ENCODE measurements at regions not wholly inside any gene's neighbourhood (a gene's known extent, or its start where the extent isn't known, plus 50 kb on each side); places are given as distances from the start of the nearest gene placed in this dataset.
"Not testable (repeated sequence)": the region's sequence is repeated elsewhere in the genome, so short reads cannot be mapped to it uniquely, and the experiment has no call there.

DNA sequence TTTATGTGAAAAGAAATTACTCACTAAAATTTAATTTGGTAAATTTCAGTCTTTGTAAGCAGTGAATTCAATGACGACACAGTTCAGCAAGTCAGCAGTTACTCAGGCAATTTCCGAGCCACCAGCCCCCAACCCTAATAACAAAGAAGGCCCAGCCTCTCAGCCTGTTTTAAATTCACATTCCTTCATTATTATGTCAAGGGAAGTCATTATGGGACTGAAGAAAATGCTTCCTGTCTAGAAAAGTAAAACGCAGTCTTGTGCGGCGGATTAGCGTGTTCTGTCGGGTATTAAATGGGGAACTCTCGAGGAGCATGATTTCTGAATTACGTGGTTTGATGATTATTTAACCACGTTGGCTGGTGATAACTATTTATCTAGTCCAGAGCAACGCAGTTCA is 177.6 kb downstream of the AIPL1 start:
- CTCF ChIA-PET: no interaction called here
- Mint-ChIP-seq H3K4me3 (no peak overlapping the region), H3K4me1 (no peaks in the 10 kb centered on the region), H3K27ac (no peak overlapping the region), H3K27me3 (peaks cover 17% of the 10 kb centered on the region), H3K36me3 (no peaks in the 10 kb centered on the region), H3K9me3 (no peaks in the 10 kb centered on the region)
- no peak for DNase-seq

DNA sequence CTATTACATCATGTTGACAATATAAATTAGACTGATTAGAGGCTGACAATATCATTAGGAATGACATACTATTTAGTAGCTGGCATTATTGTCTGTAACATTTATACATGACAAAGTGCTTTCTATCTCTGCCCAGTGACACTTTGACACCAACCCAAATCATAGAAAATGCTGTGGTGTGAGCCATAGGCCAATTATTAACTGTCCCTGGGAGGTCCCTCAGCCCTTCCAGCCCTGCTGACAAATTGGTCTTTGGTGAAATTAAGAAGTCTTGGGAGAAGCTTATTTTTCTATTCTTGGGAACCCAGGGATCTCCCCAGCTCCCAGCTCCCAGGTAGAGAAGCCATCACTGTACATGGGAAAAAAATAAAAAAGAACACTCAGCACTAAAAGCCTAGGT is 179.6 kb downstream of the AIPL1 start:
- Mint-ChIP-seq H3K4me1 (no peaks in the 10 kb centered on the region), H3K9me3 (no peaks in the 10 kb centered on the region), H3K4me3 (no peak overlapping the region), H3K36me3 (no peaks in the 10 kb centered on the region), H3K27ac (no peak overlapping the region), H3K27me3 (peaks cover 12% of the 10 kb centered on the region)
- DNase-seq: no peak
- CTCF ChIA-PET: no interaction called here

DNA sequence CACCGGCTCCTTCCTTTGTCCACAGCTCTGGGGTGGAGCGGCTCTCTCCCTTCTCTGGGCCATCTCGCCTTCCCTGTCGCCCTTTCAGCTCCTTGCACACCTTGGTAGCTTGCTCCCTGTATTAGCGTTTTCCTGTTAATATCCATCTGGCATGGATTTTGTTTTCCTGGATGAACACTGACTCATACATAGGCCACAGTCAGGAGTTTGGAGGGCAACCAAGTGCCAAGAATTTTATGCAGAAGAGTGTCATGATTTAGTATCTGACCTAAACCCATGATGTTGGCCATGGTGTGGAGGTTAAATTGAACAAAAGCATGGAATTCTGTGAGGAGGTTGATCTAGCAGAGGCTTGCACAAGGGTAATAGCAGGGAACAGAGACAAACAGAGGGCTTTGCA is 180.9 kb downstream of the AIPL1 start:
- no peaks in the 10 kb centered on the region for H3K4me1 Mint-ChIP-seq
- peaks cover 12% of the 10 kb centered on the region for H3K27me3 Mint-ChIP-seq
- CTCF ChIA-PET: no interaction called here

DNA sequence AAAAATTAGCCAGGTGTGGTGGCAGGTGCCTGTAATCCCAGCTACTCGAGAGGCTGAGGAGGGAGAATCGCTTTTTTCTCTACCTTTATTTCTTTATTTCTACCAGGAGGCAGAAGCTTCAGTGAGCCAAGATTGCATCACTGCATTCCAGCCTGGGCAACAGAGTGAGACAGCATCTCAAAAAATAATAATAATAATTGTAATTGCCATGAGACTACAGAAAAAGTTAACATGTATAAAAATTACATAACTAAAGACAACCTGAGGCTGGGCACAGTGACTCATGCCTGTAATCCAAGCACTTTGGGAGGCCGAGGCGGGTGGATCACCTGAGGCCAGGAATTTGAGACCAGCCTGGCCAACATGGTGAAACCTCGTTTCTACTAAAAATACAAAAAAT is 181.5 kb downstream of the WSCD1 start:
- H3K36me3 Mint-ChIP-seq, H3K27me3 Mint-ChIP-seq, H3K27ac Mint-ChIP-seq, DNase-seq, CTCF ChIA-PET, H3K4me1 Mint-ChIP-seq, H3K4me3 Mint-ChIP-seq, H3K9me3 Mint-ChIP-seq: not testable (repeated sequence)

More for the DNA sequence above, 180.9 kb downstream of the AIPL1 start:
- Mint-ChIP-seq H3K36me3 (no peaks in the 10 kb centered on the region), H3K27ac (no peak overlapping the region), H3K9me3 (no peaks in the 10 kb centered on the region), H3K4me3 (no peak overlapping the region)
- DNase-seq: no peak

DNA sequence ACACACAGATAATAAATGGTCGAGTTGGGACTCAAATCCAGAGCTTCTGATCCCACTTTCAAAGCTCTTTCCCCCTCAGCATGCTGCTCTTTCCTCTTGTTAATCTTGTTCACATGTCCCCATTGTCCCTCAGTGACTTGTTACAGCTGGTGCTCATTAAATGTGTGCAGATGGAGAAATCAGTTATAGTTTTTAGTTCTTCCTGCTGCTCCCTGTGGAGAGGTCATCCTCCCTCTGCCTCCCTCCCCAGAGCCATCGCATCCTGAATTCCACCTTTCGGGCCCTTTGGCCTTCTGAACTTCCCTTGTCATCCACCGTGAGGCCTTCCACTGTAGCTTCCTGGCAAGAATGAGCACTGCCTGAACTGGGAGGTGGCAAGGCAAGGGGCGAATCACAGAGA is 179.6 kb downstream of the WSCD1 start:
- Mint-ChIP-seq H3K27ac (no peak overlapping the region), H3K9me3 (no peaks in the 10 kb centered on the region), H3K4me3 (no peak overlapping the region), H3K4me1 (no peaks in the 10 kb centered on the region), H3K27me3 (no peaks in the 10 kb centered on the region), H3K36me3 (no peaks in the 10 kb centered on the region)
- CTCF ChIA-PET: no interaction called here
- no peak for DNase-seq

GRCh38 chr17:6248061-6248460 is 177.9 kb downstream of the WSCD1 start:
- CTCF ChIA-PET: no interaction called here
- DNase-seq: no peak
- Mint-ChIP-seq H3K4me1 (no peaks in the 10 kb centered on the region), H3K4me3 (no peak overlapping the region), H3K36me3 (no peaks in the 10 kb centered on the region), H3K27ac (no peak overlapping the region), H3K27me3 (no peaks in the 10 kb centered on the region), H3K9me3 (no peaks in the 10 kb centered on the region)

DNA sequence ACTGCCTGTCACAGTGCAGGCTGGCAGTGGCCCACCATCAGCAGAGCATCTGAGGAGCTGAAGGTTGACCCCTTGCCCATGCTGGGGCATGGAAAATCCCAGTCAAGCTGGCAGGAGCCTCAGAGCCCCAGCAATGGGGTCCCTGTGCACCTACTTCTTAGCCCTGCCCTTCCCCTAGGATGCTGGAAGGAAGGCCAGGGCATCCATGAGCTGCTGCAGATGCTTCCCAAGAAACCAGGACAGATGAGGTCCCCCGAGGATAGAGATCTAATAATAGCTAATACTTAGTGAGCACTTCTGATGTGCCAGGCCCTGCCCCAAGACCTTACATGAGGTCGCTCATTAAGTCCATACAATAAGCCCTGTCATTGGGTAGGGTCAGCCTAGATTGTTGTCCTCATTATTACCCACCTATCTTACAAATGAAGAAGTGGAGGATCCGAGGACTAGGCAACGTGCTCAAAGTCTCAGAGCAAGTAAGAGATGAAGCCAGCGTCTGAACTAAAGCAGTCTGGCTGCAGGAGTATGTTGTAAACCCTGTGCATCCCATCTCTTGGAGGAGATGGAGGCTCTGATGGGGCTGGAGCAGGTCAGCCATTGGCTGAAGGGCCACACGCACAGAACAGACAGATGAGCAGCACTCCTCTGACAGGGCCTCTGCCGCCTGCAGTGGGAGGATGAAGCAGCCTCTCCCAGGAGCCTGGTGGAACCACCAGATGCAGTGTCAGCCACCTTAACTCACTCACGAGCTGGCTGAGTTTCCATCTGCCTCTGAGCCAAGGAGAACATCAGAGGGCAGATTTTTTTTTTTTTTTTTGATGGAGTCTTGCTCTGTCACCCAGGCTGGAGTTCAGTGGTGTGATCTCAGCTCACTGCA is 175.4 kb downstream of the WSCD1 start:
- H3K4me1 Mint-ChIP-seq: no peaks in the 10 kb centered on the region
- no peak overlapping the region for H3K4me3 Mint-ChIP-seq
- no peak overlapping the region for H3K27ac Mint-ChIP-seq
- no peaks in the 10 kb centered on the region for H3K36me3 Mint-ChIP-seq
- H3K9me3 Mint-ChIP-seq: no peaks in the 10 kb centered on the region
- CTCF ChIA-PET: no interaction called here
- no peak for DNase-seq
- peaks cover under 1% of the 10 kb centered on the region for H3K27me3 Mint-ChIP-seq

- no peaks in the 10 kb centered on the region for H3K36me3 Mint-ChIP-seq
- H3K27me3 Mint-ChIP-seq: peaks cover 8% of the 10 kb centered on the region
- no peak for DNase-seq
- H3K4me3 Mint-ChIP-seq: no peak overlapping the region
- CTCF ChIA-PET: no interaction called here
- H3K9me3 Mint-ChIP-seq: no peaks in the 10 kb centered on the region
- no peaks in the 10 kb centered on the region for H3K4me1 Mint-ChIP-seq
- no peak overlapping the region for H3K27ac Mint-ChIP-seq
These were observed 174.6 kb downstream of the WSCD1 start for GRCh38 chr17:6244796-6245195.

GRCh38 chr17:6244253-6244652 is 174.1 kb downstream of the WSCD1 start:
- H3K27ac Mint-ChIP-seq: no peak overlapping the region
- no peak for DNase-seq
- peaks cover 11% of the 10 kb centered on the region for H3K27me3 Mint-ChIP-seq
- CTCF ChIA-PET: no interaction called here
- H3K4me1 Mint-ChIP-seq: no peaks in the 10 kb centered on the region
- H3K4me3 Mint-ChIP-seq: no peak overlapping the region
- H3K36me3 Mint-ChIP-seq: no peaks in the 10 kb centered on the region
- H3K9me3 Mint-ChIP-seq: no peaks in the 10 kb centered on the region

DNA sequence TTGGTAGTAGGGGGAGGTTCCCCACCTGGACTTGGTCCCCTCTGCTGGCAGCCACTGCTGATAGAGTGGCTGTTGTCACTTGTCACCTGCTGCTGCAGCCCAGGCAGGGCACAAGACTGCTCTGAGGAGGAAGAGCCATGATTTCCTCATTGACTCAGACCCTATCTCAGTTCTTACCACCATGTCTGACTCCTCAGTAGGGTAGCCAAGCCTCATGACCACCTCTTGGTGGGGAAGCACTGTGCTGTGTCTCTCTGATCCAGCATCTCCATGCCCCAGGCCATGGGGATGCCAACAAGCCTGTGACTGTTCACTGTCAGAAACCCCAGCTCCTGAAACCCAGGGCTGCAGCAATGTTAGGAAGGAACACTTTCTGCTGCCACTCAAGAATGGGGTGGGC is 173.0 kb downstream of the WSCD1 start:
- Mint-ChIP-seq H3K4me1 (no peaks in the 10 kb centered on the region), H3K27me3 (peaks cover 18% of the 10 kb centered on the region), H3K4me3 (no peak overlapping the region), H3K36me3 (no peaks in the 10 kb centered on the region), H3K27ac (no peak overlapping the region), H3K9me3 (no peaks in the 10 kb centered on the region)
- DNase-seq: no peak
- CTCF ChIA-PET: no interaction called here

- CTCF ChIA-PET: no interaction called here
These were observed 171.8 kb downstream of the WSCD1 start for GRCh38 chr17:6241996-6242395.

DNA sequence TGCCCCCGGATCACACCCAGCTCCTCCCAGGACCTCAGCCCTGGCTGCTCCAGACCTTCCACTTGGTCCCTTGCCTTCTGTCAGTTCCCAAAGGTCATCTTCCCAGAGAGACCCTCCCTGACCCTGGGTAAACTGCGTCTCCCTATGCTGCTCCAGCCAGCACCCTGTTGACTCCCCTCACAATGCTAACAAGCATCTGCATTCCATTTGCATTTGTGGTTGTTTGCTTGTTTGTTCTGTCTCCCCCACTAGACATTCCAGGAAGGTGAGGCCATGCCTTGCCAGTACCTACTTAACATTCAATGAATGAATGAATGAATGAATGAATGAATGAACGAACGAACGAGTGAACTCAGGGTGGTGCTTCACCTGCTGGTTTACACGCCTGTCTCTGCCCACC is 171.2 kb downstream of the WSCD1 start:
- H3K4me3 Mint-ChIP-seq: no peak overlapping the region
- DNase-seq: no peak
- H3K27ac Mint-ChIP-seq: no peak overlapping the region
- no peaks in the 10 kb centered on the region for H3K36me3 Mint-ChIP-seq
- CTCF ChIA-PET: no interaction called here
- no peaks in the 10 kb centered on the region for H3K4me1 Mint-ChIP-seq
- H3K27me3 Mint-ChIP-seq: peaks cover 22% of the 10 kb centered on the region
- no peaks in the 10 kb centered on the region for H3K9me3 Mint-ChIP-seq

More at GRCh38 chr17:6241996-6242395, 171.8 kb downstream of the WSCD1 start:
- no peak for DNase-seq
- Mint-ChIP-seq H3K36me3 (no peaks in the 10 kb centered on the region), H3K27ac (no peak overlapping the region), H3K27me3 (peaks cover 22% of the 10 kb centered on the region), H3K9me3 (no peaks in the 10 kb centered on the region), H3K4me1 (no peaks in the 10 kb centered on the region), H3K4me3 (no peak overlapping the region)

- CTCF ChIA-PET: no interaction called here
- no peak for DNase-seq
- Mint-ChIP-seq H3K9me3 (no peaks in the 10 kb centered on the region), H3K36me3 (no peaks in the 10 kb centered on the region), H3K4me3 (no peak overlapping the region), H3K27ac (no peak overlapping the region), H3K4me1 (no peaks in the 10 kb centered on the region), H3K27me3 (peaks cover 22% of the 10 kb centered on the region)
These were observed 170.4 kb downstream of the WSCD1 start for GRCh38 chr17:6240601-6241000.

DNA sequence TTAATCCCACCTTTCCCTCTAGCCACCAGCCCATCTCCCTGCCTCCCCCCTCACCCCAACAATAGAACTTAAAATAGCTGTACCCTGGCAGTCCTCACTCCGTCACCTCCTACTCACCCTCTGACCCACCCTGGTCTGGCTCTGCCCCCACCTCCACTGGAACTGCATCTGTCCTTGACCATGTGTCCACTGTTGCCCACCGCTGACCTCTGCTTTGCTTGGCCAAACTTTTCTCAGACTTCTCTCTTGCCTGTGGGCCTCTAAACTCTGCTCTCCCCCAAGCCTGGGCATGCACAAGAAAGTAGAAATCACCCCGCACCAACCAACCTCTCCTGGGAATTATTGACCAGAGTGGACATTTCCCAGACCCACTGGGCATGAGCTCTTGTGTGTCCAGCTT is 169.8 kb downstream of the WSCD1 start:
- Mint-ChIP-seq H3K9me3 (no peaks in the 10 kb centered on the region), H3K4me1 (no peaks in the 10 kb centered on the region), H3K4me3 (no peak overlapping the region), H3K27me3 (peaks cover 22% of the 10 kb centered on the region), H3K27ac (no peak overlapping the region), H3K36me3 (no peaks in the 10 kb centered on the region)
- DNase-seq: no peak
- CTCF ChIA-PET: no interaction called here

DNA sequence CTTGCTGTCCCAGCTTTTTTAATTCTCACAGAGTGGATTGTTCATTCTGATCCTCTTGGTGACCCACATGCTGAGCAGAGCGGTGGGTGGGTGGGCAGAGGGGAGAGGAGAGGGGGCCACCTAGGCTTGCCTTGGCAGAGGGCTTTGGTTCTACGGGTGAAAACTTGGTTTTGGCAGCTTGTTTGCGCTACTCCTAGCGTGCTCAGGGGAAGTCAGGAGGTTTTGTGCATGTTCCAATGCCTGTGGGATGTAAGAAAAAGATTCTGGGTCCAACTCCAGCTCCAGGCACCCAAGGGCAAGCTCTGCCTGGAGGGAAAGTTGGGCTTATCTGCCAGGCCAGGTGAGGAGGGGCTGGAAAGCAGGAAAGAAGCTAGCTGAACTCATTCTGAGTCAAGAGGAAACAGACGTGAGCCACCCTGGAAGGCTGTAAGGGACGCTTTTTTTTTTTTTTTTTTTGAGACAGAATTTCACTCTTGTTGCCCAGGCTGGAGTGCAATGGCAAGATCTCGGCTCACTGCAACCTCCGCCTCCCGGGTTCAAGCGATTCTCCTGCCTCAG is 169.1 kb downstream of the WSCD1 start:
- no peak for DNase-seq
- Mint-ChIP-seq H3K27me3 (peaks cover 22% of the 10 kb centered on the region), H3K27ac (no peak overlapping the region), H3K4me3 (no peak overlapping the region), H3K9me3 (no peaks in the 10 kb centered on the region), H3K4me1 (no peaks in the 10 kb centered on the region), H3K36me3 (no peaks in the 10 kb centered on the region)
- CTCF ChIA-PET: no interaction called here
